Sigmoid colon (tissue), 4 donors: ENCODE measurements at regions not wholly inside any gene's neighbourhood (a gene's known extent, or its start where the extent isn't known, plus 50 kb on each side); places are given as distances from the start of the nearest gene placed in this dataset.
A peak's percentile ranks its signal among the peaks of the same experiment; 100 is the strongest.

Experiments used
- CTCF ChIP-seq, 4 experiments: fragments of 450-650 bp in 3 of 4; fragments of 200-600 bp in 1 of 4; IDR thresholded peaks; one replicate each; pipeline ENCODE4 v1.5.1; 2016 to 2019; ENCODE audit warnings: antibody characterized with exemption in 4 of 4, mild to moderate bottlenecking in 3 of 4, moderate library complexity in 2 of 4
- EP300 ChIP-seq, 4 donors: sonication (generic); formaldehyde crosslinking; IDR thresholded peaks; one replicate each; pipeline ENCODE4 v1.6.1; 2017; ENCODE audit warnings: antibody characterized with exemption in 4 of 4
- POLR2A ChIP-seq, 2 donors: fragments of 450-650 bp; IDR thresholded peaks; one replicate each; pipeline ENCODE4 v1.6.1; 2016; ENCODE audit warnings: antibody characterized with exemption in 2 of 2, mild to moderate bottlenecking in 2 of 2, moderate library complexity in 2 of 2
- POLR2AphosphoS5 ChIP-seq, 4 donors: sonication (generic); formaldehyde crosslinking; IDR thresholded peaks; one replicate each; pipeline ENCODE4 v1.6.1; 2017; ENCODE audit warnings: antibody characterized with exemption in 4 of 4

- TF ChIP-seq CTCF (IDR thresholded peaks at IDR 0.05) (no peak), POLR2A (IDR thresholded peaks at IDR 0.05) (no peak), POLR2AphosphoS5 (IDR thresholded peaks at IDR 0.05) (peak in 3 of 4 donors; percentile 44 to 83 (median 59)), EP300 (IDR thresholded peaks at IDR 0.05) (no peak)
Measured at GRCh38 chr13:100817928-100818327, 143.3 kb upstream of the TMTC4 start.
